ENCODE measurements at regions not wholly inside any gene's neighbourhood (a gene's known extent, or its start where the extent isn't known, plus 50 kb on each side); places are given as distances from the start of the nearest gene placed in this dataset.
"Not testable (repeated sequence)": the region's sequence is repeated elsewhere in the genome, so short reads cannot be mapped to it uniquely, and the experiment has no call there.

DNA sequence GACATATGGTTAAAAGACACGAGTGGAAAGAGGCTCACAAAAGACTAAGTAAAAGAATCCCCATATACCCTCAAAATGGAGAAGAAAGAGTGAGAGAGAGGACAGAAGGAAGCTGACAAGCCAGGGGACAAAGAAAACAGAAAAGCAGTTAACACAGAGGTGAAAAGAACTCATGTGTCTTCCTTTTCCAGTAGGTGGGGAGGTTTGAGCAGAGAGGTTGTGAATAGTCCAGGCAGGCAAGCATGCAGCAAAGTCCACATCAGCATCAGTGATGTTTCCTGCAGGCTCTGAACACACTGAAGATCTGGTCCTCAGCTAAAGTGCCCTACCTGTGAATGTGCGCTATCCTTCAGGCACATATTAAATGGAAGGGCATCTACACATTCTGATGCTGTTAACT, 196.5 kb upstream of the IRAK1BP1 start:
- Mint-ChIP-seq H3K27me3 (ENCODE audit: low read depth, poor library complexity) (no peaks in the 10 kb centered on the region), H3K4me3 (no peak overlapping the region), H3K4me1 (no peaks in the 10 kb centered on the region), H3K9me3 (peaks cover 7% of the 10 kb centered on the region), H3K36me3 (ENCODE audit: low read depth) (no peaks in the 10 kb centered on the region), H3K27ac (no peak overlapping the region)
- DNase-seq = no peak
- TF ChIP-seq, protein P1, sequence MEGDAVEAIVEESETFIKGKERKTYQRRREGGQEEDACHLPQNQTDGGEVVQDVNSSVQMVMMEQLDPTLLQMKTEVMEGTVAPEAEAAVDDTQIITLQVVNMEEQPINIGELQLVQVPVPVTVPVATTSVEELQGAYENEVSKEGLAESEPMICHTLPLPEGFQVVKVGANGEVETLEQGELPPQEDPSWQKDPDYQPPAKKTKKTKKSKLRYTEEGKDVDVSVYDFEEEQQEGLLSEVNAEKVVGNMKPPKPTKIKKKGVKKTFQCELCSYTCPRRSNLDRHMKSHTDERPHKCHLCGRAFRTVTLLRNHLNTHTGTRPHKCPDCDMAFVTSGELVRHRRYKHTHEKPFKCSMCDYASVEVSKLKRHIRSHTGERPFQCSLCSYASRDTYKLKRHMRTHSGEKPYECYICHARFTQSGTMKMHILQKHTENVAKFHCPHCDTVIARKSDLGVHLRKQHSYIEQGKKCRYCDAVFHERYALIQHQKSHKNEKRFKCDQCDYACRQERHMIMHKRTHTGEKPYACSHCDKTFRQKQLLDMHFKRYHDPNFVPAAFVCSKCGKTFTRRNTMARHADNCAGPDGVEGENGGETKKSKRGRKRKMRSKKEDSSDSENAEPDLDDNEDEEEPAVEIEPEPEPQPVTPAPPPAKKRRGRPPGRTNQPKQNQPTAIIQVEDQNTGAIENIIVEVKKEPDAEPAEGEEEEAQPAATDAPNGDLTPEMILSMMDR (IDR thresholded peaks at IDR 0.05) = no peak

DNA sequence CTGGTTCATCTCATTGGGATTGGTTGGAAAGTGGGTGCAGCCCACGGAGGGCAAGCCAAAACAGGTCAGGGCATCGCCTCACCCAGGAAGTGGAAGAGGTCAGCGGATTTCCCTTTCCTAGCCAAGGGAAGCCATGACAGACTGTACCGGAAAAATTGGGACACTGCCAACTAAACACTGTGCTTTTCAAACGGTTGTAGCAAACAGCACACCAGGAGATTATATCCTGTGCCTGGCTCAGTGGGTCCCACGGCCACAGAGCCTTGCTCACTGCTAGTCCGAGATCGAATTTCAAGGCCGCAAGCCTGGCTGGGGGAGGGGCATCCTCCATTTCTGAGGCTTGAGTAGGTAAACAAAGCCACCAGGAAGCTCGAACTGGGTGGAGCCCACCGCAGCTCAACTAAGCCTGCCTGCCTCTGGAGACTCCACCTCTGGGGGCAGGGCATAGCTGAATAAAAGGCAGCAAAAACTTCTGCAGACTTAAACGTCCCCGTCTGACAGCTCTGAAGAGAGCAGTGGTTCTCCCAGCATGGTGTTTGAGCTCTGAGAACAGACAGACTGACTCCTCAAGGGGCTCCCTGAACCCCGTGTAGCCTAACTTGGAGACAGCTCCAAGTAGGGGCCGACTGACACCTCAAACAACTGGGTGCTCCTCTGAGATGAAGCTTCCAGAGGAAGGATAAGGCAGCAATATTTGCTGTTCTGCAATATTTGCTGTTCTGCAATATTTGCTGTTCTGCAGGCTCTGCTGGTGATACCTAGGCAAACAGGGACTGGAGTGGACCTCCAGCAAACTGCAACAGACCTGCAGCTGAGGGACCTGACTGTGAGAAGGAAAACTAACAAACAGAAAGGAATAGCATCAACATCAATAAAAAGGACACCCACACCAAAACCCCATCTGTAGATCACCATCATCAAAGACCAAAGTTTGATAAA, 191.0 kb upstream of the IRAK1BP1 start:
- peaks cover 22% of the 10 kb centered on the region for H3K9me3 Mint-ChIP-seq
- DNase-seq; H3K27ac Mint-ChIP-seq; H3K36me3 Mint-ChIP-seq (ENCODE audit: low read depth); H3K4me3 Mint-ChIP-seq; H3K27me3 Mint-ChIP-seq (ENCODE audit: low read depth, poor library complexity); H3K4me1 Mint-ChIP-seq: not testable (repeated sequence)

DNA sequence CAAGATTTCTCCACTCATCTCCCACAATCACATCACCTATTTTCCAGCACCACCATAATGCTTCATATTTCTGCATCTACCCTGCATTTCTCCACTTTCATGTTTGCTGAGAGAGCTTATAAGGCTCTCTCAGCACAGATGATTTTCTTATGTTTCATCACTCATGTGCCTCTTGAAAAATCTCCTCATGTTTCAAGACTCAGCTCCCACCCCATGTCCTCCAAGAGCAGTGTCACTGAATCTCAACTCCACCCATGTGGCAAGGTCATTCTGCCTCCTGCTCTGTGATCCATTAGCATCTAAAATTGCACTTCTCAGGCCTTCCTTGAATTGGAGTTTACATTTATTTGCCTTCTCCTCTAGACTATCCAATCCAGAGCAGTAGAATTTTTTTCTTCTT, 178.7 kb upstream of the IRAK1BP1 start:
- H3K4me3 Mint-ChIP-seq = no peak overlapping the region
- H3K4me1 Mint-ChIP-seq = no peaks in the 10 kb centered on the region
- no peak for DNase-seq
- peaks cover 6% of the 10 kb centered on the region for H3K27me3 Mint-ChIP-seq (ENCODE audit: low read depth, poor library complexity)
- no peak overlapping the region for H3K27ac Mint-ChIP-seq
- no peaks in the 10 kb centered on the region for H3K9me3 Mint-ChIP-seq
- TF ChIP-seq, protein P1 (IDR thresholded peaks at IDR 0.05) = no peak
- no peaks in the 10 kb centered on the region for H3K36me3 Mint-ChIP-seq (ENCODE audit: low read depth)

DNA sequence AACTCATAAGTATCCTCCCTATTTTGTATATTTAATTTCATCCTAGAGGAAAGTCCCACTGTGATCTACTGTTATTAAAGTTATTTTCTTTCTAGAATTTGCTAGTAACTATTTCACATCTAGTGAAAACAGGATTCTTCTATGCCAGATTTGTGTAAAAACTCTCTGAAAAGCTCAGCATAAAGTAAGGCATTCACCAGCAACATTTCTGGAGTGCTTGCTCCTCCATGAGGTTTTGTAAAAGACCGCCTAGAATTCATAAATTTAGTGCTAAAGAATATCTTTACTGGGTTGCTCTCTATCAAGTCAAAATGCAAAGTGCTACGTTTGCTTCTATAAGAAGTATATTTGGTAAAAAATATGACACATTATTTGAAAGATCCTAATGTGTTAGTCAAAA, 173.5 kb upstream of the IRAK1BP1 start:
- TF ChIP-seq, protein P1 (IDR thresholded peaks at IDR 0.05) = no peak
- no peak for DNase-seq
- H3K27me3 Mint-ChIP-seq (ENCODE audit: low read depth, poor library complexity) = no peaks in the 10 kb centered on the region
- peaks cover 5% of the 10 kb centered on the region for H3K9me3 Mint-ChIP-seq
- no peaks in the 10 kb centered on the region for H3K4me1 Mint-ChIP-seq
- no peaks in the 10 kb centered on the region for H3K36me3 Mint-ChIP-seq (ENCODE audit: low read depth)
- H3K4me3 Mint-ChIP-seq = no peak overlapping the region
- H3K27ac Mint-ChIP-seq = no peak overlapping the region

DNA sequence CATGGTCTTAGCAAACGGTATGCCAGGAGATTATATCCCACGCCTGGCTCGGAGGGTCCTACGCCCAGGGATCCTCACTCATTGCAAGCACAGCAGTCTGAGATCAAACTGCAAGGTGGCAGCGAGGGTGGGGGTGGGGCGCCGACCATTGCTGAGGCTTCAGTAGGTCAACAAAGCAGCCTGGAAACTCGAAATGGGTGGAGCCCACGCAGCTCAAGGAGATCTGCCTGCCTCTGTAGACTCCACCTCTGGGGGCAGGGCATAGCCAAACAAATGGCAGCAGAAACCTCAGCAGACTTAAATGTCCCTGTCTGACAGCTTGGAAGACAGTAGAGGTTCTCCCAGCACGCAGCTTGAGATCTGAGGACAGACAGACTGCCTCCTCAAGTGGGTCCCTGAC, 172.7 kb upstream of the IRAK1BP1 start:
- DNase-seq; H3K4me3 Mint-ChIP-seq; H3K4me1 Mint-ChIP-seq; H3K27ac Mint-ChIP-seq; H3K27me3 Mint-ChIP-seq (ENCODE audit: low read depth, poor library complexity); H3K9me3 Mint-ChIP-seq; H3K36me3 Mint-ChIP-seq (ENCODE audit: low read depth): not testable (repeated sequence)

DNA sequence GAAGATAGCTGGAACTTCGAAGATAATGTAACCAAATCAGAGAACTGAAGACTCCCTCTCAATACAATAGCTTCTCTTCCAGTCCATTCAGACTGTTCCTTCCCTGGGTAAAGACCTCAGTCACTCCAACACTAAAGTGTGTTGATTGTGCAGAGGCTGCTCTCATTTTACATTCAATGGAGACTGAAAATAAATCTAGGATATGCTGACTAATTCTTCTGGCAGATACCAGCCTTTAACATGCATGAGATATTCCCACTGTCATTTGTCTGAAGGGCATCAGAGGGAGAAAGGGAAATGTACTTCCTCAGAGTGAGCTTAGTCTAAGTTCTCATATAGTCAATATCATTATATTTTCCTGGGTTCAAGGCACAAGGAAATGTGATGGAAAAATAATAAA, 166.4 kb upstream of the IRAK1BP1 start:
- H3K36me3 Mint-ChIP-seq (ENCODE audit: low read depth) = no peaks in the 10 kb centered on the region
- H3K27ac Mint-ChIP-seq = no peak overlapping the region
- H3K27me3 Mint-ChIP-seq (ENCODE audit: low read depth, poor library complexity) = no peaks in the 10 kb centered on the region
- no peaks in the 10 kb centered on the region for H3K9me3 Mint-ChIP-seq
- no peak overlapping the region for H3K4me3 Mint-ChIP-seq
- TF ChIP-seq, protein P1 (IDR thresholded peaks at IDR 0.05) = no peak
- DNase-seq = no peak
- no peaks in the 10 kb centered on the region for H3K4me1 Mint-ChIP-seq

DNA sequence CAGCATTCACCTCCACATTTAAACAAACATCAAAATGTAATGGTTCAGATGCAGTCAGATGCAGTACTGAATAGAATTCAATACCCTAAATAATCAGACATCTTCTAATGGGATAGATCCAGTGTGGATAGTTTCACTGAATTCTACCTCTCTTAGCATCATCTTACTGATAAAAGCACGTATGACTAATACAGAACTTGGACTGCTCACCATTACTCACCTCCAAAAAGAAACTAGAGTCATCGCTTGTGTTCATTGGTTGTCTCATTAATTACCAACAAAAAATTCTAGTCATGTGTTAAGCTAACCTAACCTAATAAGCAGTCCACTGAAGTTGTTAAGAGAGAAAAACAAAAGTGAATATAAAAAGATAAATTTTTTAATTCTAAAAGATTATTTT, 165.9 kb upstream of the IRAK1BP1 start:
- no peak overlapping the region for H3K27ac Mint-ChIP-seq
- no peaks in the 10 kb centered on the region for H3K27me3 Mint-ChIP-seq (ENCODE audit: low read depth, poor library complexity)
- no peak for DNase-seq
- no peaks in the 10 kb centered on the region for H3K9me3 Mint-ChIP-seq
- TF ChIP-seq, protein P1 (IDR thresholded peaks at IDR 0.05) = no peak
- H3K36me3 Mint-ChIP-seq (ENCODE audit: low read depth) = no peaks in the 10 kb centered on the region
- no peak overlapping the region for H3K4me3 Mint-ChIP-seq
- no peaks in the 10 kb centered on the region for H3K4me1 Mint-ChIP-seq
